ENCODE measurements at regions not wholly inside any gene's neighbourhood (a gene's known extent, or its start where the extent isn't known, plus 50 kb on each side); places are given as distances from the start of the nearest gene placed in this dataset.

- TF ChIP-seq EZH2phosphoT487 (IDR thresholded peaks at IDR 0.05; ENCODE audit: borderline replicate concordance, low read length): no peak
- no peak for TF ChIP-seq CTCF (conservative IDR thresholded peaks at IDR 0.05; ENCODE audit: low read depth, low read length)
Measured at GRCh38 chr14:22179190-22179589, 409.8 kb downstream of the DAD1 start.
